ELR (cell line): ENCODE measurements at regions not wholly inside any gene's neighbourhood (a gene's known extent, or its start where the extent isn't known, plus 50 kb on each side); places are given as distances from the start of the nearest gene placed in this dataset.
"Not testable (repeated sequence)": the region's sequence is repeated elsewhere in the genome, so short reads cannot be mapped to it uniquely, and the experiment has no call there.

Source experiments
- DNase-seq: peaks from one replicate; pipeline ENCODE4 v3.0.0-alpha.2; 2015; ENCODE audit warnings: low read depth

- peak; percentile 11 for DNase-seq
These were observed 75.2 kb upstream of the SSBP2 start for GRCh38 chr5:81826128-81826527.

- DNase-seq = peak; percentile 76
These were observed 74.3 kb upstream of the SSBP2 start for GRCh38 chr5:81825237-81825636.

DNA sequence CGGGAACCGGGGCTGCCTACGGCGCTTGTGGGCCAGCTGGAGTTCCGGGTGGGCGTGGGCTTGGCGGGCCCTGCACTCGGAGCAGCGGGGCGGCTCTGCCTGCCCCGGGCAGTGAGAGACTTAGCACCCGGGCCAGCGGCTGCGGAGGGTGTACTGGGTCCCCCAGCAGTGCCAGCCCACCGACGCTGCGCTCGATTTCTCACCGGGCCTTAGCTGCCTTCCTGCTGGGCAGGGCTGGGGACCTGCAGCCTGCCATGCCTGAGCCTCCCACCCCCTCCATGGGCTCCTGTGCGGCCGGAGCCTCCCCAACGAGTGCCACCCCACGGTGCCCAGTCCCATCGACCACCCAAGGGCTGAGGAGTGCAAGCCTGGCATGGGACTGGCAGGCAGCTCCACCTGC, 72.8 kb upstream of the SSBP2 start:
- not testable (repeated sequence) for DNase-seq

DNA sequence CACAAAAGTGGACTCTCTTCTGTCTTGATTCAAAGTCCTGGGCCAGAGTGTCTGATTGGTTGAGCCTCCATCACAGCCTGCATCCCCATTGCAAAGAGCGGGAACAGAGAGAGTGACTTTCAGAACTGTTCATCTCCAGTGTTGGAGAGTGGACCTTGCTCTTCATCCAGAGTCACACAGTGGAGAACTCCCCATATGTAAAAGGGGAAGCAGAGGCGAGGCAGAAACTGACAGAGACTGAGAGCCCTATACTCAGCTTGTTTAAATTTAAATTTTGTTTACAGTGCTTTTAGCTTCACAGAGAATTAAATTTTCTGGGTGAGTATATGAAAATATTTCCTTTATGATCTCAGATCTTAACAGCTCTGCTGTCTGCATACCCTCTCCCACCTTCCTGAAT, 70.0 kb upstream of the SSBP2 start:
- DNase-seq = no peak

DNA sequence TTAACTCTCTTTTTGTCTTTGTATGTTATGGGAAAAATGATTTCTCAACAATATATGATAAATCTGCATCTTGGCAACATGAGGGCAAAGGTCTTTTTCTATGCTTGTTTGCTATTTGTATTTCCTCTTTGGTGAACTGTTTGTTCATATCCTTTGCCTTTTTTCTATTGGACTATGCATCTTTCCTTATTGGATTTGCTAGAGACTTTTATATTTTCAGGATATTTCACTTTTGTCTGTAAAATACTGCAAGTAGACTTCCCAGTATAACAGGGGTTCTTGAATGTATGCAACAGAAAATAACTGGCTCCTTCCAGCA, 69.4 kb upstream of the SSBP2 start:
- DNase-seq = no peak

DNA sequence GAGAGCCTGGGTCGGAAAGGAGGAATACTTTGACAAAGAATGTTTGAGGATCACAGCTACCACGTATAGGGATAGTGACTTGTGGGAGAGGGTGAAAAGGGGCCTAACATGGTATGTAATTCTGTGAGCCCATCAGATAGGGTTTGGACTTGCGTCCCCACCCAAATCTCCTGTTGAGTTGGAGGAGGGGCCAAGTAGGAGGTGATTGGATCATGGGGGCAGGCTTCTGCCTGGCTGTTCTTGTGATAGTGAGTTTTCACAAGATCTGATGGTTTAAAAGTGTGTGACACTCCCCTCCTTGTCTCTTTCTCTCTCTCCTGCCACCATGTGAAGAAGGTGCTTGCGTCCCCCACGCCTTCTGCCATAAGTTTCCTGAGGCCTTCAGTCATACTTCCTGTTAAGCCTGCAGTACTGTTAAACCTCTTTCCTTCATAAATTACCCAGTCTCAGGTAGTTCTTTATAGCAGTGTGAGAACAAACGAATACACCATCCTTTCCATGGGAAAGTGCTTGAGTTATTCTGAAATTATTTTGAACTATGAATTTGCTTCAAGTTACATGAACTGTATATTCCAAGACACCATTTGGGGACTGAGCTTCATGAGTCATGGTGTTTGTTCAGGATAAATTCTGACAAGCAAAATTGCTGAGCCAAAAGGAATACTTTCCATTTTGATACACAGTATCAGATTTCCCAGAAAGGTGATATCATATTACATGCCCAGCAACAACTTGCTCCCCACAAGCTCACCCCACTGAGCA, 68.8 kb upstream of the SSBP2 start:
- DNase-seq = peak; percentile 13

DNA sequence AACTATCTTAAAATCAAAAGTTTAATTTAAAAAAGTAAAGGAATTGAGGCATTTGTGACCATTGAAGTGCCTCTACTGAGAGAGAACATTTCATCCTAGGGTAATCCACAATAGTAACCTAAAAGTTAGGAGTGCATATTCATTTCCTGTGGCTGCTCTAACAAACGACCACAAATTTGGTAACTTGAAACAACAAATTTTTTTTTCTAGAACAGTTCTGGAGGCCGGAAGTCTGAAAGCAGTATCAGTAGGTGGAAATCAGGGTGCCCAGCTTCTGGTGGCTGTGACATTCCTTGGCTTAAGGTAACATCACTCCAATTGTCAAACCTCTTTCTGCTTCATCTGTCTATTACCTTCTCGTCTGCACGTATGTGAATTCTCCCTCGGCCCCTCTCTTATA, 67.1 kb upstream of the SSBP2 start:
- DNase-seq = no peak

DNA sequence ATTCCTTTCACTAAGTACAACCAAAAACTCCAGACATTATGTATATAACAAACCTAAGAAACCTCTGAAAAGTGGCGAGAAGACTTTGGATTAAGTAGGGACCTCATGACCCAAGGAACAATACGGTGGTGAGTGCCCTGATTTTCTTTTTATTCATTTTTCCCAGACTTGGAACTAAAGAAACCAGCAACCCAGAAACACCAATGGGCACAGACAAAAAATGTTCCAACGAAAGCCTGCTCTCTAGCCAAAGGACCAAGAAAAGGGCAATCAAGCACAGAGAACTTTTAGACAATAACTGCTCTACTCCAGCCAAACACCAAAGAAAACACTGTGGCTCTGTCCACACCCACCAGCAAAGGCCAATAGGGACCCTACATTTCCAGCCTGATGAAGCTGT, 66.2 kb upstream of the SSBP2 start:
- no peak for DNase-seq

DNA sequence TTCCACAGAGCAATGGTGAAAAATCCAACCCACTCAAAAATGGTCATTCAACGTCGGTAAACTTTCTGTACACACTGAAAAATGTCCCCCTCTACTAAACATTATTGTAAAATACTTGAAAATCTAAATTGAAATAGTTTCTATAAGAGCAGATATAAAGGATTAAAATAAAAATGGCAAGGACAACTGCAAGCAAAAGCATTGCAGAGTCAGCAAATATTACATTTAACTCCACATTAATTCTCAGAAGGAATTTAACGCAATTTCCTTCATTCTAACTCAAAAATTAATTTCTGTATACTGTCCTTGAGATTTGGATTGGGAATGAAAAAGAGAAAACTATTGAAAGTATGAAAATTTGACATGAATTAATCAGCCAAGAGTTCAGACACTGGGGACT, 64.4 kb upstream of the SSBP2 start:
- no peak for DNase-seq

- no peak for DNase-seq
These were observed 57.2 kb upstream of the SSBP2 start for GRCh38 chr5:81808106-81808505.

- no peak for DNase-seq
These were observed 54.2 kb upstream of the SSBP2 start for GRCh38 chr5:81805086-81805485.

- no peak for DNase-seq
These were observed 52.9 kb upstream of the SSBP2 start for GRCh38 chr5:81803812-81804211.

DNA sequence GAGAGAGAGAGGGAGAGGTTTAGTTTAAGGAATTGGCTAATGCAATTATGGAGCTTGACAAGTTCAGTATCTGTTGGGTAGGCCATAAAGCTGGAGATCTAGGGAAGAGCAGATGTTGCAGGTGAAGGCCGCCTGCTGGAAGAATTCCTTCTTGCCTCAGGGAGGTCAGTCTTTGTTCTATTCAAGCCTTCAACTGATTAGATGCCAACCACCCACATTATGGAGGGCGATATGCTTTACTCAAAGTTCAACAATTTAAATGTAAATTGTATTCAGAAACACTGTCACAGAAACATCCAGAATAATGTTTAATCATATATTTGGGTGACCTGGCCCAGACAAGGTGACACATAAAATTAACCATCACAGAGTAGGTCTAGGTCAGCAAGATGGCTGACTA, 51.7 kb upstream of the SSBP2 start:
- no peak for DNase-seq

DNA sequence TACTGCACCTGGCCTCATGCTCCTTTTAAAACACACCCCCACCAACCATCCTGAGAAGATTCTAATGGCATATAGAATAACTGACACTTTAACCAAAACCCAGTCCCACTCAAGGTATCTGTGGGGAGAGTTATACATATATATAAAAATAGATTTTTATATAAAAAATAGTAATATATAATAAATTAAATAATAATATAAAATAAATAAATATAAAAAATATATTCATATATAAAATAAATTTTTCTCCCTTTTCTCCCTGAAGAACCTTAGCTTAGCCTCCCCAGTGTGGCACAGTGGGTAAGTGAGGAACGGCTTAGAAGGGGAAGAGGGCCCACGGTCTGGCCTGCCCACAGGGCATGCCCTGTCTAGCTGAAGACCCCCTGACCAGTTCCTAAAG, 51.1 kb upstream of the SSBP2 start:
- DNase-seq = no peak

DNA sequence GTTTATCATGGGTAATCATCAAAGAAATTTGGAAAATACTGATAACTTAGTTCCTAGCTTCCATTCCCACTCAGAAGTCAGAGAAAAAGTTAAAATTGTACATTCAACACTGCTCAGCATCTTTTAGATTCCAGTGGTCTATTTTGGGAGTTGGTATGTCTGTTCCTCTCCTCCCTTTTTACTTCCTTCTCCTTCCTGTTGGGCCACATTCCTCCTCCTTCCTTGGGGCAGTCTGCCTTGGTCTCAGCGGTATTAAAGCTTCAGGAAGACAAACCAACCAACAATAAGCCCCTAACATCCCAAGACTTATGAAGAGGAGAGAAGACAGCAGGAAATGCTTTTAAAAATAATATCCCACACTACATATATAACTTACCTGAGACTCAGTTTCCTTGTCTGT, 49.9 kb upstream of the SSBP2 start:
- DNase-seq = no peak
